Amniotic epithelial cell (primary cell): ENCODE measurements at regions not wholly inside any gene's neighbourhood (a gene's known extent, or its start where the extent isn't known, plus 50 kb on each side); places are given as distances from the start of the nearest gene placed in this dataset.
"Not testable (repeated sequence)": the region's sequence is repeated elsewhere in the genome, so short reads cannot be mapped to it uniquely, and the experiment has no call there.

ENCODE experiments used
- DNase-seq: peaks from one replicate; pipeline ENCODE4 v3.0.0-alpha.2; 2010; ENCODE audit warnings: low read depth

DNA sequence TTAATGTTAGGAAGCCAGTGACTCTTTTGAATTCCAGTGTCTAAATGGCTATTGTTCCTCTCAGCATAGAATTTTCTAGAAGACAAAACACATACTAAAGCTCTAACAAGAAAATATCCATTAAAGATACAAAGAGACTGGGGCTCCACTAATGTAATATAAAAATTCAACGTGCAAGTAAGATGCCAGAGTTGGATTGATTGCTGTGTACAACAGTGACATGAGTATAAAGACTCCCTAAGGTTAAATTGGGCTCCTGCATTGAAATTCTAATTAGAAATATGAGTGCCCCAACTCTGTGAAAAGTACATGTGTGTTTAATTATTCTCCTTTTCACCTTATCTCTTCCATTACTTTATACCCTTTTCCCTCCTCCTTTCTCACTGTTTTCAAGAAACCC is 253.6 kb upstream of the G2E3 start:
- no peak for DNase-seq

DNA sequence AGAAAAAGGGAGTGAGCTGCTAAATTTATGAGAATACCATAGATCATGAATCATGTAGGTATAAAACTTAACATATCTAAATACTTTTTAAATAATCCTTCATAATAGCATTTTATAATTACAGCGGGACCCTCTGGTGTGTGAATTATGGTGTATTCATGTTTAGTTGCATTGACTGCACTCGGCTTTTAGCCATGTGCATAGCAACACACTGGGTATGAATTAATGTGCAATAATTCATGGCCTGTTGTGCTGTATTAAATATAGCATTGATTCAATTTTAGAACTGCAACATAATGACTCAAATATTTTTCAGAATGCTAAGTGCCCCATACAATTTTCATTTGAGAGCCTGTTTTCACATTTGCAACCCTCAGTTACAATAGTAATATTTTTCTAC is 249.6 kb upstream of the G2E3 start:
- DNase-seq = no peak

DNA sequence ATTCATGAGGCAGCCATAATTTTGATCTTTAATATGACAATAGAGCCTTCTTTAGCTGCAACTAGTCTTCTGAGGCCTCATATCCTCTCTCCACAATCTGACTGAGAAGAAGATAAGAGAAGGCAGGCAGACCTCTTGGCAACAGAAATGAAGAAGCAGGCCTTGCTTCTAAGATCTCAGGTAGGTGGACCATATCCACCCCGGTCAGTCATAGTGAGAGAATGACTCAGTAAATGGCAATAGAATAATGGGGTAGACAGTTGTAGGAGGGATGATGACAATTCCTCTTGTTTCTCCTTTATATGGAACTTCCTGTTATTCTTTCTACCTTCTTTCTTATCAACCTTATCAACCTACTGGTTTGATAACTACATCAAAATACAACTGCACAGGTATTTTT is 246.7 kb upstream of the G2E3 start:
- no peak for DNase-seq

DNA sequence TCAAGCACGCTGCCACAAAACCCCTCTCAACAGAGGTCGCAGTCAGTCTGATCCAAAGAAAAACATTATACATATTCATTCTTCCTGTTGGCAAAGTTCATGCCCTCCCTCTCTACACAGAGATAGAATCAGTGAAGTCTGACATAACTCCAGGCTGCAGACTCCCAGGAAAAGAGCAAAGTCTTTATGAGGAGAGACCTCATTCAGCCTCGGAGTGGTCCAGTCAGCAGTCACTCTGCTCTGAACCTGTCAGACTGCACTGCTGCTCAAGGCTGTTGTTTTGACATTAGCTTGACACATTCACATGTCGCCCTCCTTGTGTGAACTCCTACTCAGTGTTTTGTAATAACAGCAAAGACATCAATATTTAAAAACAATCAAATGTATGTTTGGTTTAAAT is 241.2 kb upstream of the G2E3 start:
- DNase-seq = no peak

DNA sequence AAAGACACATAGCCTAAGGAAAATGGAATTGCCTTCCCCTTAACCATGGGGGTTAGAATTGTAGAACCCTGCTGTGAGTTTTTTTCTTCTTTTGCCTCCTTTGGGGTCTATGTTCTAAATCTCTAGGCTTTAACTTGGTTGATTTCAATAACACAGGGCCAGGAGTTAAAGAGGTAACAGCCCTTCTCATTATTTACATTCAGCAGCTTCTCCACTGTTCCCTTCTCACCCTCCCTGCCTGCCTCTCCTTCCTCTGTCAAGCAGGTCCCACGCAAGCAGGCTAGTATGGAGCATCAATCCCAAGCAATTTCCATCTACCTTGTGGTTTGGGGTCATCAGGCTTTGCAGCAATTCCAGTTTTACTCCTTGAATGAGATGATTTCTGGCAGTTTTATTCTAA is 236.1 kb upstream of the G2E3 start:
- no peak for DNase-seq

DNA sequence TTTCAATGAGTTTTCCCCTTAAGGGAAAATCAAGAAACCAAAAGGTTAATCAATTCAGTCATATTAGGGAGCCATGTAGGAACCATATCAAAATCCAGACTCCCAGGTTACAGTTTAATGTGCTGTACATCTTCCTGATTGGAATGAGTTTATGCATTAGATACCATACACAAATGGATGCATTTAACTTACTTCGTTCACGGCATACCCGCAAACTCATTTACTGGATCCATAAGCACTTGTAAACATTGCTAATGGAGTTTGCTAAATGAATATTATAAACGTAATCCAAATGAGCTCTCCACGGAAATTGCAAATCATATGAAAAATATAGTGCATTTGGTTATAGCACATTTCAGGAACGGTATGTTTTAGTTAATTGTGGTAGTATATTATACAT is 228.9 kb upstream of the G2E3 start:
- DNase-seq = no peak

DNA sequence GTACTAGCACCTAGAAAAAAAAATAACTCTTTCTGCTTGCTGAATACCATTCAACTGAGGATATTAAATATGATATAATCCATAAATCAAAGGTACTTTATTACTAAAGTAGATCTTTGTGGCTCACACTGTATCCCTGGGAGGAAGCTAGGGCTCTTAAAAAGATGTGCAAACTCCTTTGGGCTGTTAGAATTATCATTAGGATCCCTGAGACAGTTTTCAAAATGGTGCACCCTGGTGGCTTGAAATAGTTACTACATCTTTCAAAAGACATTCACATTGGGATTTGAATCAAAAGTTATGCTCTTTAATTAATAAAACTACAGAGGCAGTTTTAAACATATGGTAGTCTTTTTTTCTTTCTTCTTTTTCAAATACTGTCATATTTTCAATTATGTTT is 228.5 kb upstream of the G2E3 start:
- peak; percentile 6 for DNase-seq

DNA sequence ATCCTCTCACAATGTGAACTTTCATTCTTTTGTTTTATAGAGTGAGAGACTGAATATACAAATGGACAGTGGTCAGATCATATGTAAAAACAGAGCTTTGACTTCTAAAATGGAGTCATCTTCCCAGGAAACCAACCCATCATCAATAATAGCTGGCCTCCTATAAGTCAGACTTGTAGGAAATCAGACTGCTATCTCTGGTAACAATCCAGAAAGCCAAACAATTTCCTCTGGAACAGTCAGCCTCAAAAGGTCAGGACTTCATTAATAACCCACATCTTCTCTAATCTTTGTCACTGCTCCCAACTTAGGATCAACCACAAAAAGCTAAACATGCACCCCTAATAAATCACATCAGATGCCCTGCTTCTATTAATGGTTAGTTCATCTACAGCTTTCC is 227.9 kb upstream of the G2E3 start:
- DNase-seq = no peak

DNA sequence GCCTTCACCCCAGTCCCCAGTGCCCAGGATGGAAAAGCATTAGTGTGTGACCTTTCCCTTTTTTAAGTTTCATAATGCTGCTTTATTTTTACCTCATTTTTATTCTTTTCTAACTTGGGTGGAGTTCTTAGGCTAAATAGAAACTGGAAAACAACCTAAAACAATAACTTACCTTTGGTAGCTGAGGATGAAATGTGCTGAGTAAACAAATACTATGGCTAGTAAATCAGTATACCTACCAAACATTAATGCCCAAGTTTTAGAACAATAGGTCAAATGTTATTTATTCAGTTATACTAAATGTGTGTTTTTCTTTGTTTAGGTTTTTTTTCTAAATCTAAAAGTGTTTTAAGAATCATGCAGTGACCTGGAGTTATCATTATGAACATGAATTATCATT is 226.6 kb upstream of the G2E3 start:
- DNase-seq = no peak

DNA sequence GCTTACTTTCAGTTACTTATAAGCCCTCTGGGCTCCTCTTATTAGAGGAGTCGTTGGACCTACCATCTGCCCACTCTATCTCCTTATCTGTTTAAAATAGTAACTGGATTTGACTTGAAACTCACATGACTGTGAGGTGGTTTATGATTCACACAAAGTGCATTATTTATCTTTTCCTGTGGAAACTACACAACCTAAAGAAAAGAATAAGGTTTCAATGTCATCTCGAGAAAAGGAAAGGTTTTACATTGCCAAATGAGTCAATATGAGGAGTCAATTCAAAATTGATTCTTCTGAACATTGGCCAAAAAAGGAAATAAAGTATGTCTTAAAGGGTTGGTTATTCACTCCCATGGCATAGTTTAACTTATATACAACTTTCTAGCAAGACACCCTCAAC is 225.0 kb upstream of the G2E3 start:
- peak; percentile 9 for DNase-seq

DNA sequence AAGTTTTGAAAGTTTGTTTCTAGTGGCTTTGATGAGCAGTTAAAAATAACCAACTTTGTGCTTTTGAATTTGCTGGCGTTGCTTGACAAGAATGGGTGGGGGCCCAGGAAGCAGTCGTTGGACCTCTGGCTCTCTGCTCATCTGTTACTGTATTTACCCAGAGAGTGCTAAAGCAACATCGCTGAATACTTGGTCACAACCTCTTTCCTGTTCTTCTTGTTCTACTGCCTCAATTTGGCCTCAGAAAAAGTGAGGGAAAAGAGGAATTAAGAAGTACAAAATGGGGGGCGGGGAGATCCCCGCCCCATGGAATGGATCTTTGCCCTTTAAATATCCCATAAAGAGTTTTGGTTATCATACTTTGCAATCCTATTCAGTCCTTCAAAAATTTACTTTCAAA is 221.5 kb upstream of the G2E3 start:
- DNase-seq = no peak

DNA sequence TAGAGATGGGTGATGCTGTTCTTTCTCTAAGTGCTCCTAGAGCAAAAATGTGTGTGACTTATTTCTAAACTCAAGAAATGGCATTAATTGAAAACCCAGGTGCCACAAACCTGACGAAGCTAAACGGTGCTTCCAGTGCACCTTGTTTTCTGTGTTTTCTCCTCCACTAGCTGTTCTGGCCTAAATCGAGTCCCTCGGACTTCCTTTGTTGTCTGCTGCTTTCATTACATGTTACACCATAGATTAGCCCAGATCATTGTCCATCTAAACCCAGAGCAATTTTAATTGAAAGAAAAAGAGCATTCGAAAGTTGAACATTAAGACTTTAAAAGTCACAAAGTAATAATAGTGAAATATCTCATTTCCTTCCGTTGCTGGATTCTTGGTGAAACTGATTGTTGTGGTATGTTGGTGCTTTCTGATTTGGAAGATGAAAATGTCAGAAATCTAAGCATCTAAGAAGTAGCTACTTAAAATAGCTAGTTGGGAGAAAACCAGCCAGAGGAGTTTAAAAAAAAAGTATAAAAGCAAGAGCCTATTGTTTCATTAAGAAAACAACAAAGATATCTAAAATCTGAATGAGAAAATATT is 219.6 kb upstream of the G2E3 start:
- DNase-seq = no peak

DNA sequence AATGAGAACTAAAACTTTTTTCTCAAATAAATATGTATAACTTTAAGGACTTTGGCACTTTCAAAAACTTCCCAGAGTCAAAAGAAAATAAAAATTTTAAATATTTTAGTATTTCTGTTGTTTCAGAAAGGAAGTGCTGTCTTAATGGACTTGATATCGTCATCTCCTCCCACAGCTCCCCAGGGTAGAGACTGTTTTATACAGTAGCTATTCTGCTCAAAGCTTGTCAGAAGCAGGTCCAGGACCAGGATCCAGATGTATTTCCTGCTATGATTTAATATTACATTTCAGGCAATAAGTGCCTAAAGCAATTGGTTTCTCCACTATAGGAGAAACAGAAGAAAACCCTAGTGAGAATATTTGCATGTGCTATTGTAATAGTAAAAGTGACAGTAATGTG is 218.5 kb upstream of the G2E3 start:
- DNase-seq = no peak

DNA sequence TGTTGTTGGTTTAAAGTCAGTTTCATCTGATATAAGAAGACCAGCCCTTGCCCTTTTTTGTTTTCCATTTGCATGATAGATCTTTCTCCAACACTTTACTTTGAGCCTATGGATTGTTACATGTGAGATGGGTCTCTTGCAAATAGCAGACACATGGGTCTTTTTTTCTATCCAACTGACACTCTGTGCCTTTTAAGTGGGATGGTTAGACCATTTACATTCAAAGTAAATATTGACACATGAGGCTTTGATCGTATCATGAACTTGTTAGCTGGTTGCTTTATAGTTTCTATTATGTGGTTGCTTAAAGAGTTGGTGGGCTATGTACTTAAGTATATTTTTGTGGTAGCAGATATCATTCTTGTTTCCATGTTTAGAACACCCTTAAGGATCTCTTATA is 213.4 kb upstream of the G2E3 start:
- DNase-seq = no peak

DNA sequence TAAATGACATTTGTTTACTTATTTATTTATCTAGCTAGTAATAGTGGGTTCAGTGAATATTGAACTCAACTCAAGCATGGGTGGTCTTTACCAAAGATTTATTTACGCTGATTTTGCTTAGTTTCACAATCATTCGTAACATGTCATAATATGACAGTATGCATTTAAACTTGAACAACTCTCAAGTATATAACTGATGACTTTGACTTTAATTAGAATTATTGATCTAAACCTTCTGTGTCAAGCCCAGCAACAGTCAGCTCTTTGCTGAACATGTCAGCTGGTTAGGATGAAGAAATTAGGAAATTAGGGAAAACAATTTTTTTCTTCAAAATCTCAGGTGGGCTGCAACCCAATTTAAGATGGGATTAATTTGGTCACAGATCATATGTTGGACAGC is 210.5 kb upstream of the G2E3 start:
- DNase-seq = no peak

DNA sequence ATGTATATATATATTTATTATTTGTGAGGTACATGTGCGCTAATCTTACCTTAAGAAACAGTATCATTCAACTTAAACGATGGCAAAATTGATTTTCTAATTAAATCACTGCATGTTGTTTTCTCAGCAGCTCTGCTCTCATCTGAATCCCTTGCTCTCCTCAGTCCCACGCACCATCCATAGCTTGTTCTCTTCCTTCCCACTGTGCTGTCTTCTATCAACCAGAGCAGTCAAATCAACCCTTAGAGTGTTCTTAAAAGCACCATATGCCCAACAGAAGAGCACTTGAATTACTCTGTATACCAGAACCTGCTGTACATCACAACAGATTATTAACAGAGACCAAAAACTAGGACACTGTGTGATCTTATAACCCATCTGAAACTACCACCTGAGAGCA is 209.4 kb upstream of the G2E3 start:
- no peak for DNase-seq

DNA sequence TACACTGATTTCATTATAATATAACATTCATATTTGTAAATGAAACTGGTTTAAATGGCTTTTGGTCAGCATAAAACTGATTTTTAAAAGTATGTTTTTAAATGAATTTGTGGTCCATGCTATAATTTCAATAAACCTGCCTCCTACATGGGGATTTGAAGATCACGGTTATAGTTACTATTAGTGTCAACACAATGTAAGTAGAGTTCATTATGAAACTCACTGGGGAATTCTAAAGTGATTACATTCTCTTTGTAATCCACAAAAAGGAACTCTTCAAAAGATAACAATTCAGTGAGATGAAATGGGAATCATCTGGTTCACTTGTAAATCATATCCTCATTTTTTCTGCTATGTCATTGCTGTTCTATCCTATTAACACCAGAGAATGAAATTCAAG is 204.5 kb upstream of the G2E3 start:
- no peak for DNase-seq

DNA sequence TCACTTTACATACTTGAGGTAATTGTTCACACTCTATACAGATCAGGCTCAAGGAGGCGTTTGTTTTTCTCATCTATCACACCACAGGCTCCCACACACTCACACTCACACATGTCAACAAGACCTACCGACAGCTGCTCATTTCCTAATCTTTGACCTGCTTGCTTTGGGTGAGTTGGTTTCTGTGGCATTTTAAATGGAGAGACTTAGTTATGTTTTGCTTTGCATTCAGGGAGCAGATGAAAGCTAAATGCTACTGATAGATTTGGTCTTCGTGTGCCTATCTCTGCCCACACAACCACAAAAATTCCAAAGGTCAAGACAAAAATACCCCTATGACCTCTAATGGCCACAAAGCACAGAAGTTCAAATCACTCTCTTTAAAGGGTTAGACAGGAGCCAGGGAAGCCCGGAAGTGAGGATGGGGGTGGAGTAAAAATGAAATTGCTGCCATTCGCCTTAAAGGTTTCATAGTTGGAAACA is 203.5 kb upstream of the G2E3 start:
- peak; percentile 58 for DNase-seq

DNA sequence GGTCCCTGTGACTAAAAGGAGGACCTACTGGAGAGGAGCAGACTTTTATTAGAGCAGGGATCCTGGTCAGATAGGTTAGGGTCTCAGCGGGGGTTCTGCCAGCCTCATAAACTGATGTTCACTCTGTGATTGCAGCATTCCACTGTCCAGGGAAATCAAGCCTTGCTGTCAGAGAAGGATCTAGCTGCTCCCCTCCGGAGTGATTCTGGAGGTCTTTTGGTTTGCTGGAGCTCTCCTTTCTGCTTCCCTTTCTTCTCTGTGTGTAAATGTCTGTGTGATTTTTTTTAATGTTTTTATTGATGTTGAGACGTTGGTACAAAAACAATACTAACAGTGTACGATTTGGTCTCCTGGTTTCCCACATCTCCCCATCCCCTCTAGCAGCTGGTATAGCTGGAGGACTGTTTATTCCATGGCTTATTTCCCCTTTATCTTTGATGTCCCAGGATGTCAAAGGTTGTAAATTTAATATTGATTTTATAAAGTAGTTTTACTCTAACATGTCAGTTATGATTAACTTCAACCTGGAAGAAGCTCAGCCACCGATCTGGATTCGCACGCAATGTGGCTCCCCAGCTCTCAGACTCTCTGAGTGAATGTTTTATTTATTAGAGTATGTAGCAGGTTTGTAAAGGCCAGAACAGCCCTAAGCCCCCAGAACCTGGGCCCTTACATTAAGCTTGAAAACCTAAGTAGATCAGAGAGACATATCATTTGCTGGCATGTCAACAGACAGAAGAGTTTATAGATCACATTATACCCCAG is 202.3 kb upstream of the G2E3 start:
- no peak for DNase-seq

DNA sequence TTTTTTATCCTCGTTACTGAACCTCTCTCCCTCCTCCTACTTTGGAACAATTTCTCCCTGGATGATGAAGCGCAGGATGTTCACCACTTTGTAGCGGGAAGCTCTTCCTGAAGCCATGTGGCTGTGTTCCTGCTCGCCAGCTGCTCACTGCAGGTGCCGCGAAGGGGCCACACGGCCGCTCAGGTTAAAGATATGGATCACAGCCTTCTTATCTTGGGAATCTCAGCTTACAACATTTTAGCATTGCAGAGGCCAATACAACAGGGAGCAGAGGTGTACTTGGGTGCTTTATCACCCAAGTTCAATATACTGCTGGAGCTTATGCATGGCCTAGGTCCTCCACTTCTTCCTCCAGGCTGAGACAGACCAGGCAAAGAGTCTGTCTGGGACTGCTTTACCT is 201.2 kb upstream of the G2E3 start:
- DNase-seq = no peak

DNA sequence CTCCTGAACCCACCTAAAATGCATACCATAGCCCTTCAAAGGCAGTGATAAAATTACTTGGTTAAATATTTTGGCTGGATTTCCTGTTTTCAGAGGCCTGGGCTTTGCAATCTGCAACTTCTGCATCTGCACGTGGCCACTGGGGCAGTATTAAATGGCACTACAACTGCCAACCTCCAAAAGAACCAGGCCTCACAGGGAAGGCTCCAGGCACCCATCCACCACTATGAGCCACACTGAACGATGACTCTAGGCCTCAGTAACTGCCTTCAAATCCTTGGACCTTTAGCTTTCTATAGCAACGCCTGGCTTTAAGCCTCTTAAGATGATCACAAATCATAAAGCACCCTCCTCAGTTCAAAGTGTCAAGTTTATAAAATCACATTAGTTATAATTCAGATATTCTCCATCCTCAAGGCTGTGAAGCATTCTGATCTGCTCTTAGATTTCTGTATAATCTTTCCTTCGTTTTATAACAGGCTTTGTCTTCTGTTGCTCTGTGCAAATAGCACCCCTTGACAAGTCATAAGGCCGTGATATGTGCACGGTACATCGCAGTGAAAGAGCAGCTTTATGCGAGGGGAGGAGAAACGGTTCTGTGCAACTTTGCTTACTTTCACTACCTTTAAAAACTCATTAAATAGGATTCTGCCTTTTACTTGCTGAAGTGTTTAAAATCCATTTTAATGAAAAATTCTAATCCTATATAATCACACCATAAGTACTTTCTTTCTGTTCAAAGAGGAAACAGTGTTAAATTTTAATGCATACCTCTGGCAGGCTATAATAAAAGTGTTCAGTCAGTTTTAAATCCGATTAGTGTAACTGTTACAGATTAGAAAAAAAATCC is 196.4 kb upstream of the G2E3 start:
- DNase-seq = no peak

DNA sequence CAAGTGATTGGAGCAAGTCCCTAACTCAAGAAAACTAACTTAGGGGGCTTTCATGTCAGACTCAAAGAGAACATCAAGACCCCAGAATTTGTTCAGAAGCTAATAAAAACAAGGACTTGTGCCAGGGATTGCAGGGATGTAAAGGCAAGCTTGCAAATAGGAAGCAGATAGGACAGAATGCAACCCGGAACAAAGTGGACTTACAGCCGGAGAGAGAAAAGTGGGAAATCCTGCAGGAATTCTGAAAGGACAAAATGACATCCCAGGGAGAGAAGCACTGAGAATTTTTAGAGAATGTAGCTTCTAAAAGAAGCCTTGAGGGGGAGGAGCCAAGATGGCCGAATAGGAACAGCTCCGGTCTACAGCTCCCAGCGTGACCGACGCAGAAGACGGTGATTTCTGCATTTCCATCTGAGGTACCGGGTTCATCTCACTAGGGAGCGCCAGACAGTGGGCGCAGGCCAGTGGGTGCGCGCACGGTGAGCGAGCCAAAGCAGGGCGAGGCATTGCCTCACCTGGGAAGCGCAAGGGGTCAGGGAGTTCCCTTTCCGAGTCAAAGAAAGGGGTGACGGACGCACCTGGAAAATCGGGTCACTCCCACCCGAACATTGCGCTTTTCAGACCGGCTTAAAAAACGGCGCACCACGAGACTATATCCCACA is 195.6 kb upstream of the G2E3 start:
- not testable (repeated sequence) for DNase-seq
